CD4-positive, alpha-beta T cell treated with Interleukin-1 beta for 1 hour (primary cell): ENCODE measurements at regions not wholly inside any gene's neighbourhood (a gene's known extent, or its start where the extent isn't known, plus 50 kb on each side); places are given as distances from the start of the nearest gene placed in this dataset.

Source experiments
- DNase-seq, 2 donors: peaks; one replicate each; pipeline ENCODE4 v3.0.0-alpha.2; 2020 to 2022

DNA sequence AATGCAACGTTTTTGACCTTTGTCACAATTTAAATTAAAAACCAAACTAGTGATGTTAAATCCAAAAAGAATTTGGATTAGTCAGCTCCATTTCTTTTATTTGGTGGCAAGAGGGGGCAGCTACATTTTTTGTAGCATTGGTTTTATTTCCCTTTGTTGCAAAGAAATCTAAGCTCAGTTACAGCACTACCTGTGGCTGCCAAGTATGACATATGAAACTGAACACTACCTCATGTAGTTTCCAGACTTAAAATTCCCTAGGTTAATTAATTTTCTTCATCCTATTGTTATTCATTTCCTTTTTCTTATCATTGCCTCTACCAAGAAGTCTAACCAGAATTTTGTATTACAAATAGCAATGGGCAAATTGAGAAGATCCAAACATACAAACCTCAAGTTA, 393.5 kb downstream of the BRINP1 start:
- DNase-seq, result no peak

DNA sequence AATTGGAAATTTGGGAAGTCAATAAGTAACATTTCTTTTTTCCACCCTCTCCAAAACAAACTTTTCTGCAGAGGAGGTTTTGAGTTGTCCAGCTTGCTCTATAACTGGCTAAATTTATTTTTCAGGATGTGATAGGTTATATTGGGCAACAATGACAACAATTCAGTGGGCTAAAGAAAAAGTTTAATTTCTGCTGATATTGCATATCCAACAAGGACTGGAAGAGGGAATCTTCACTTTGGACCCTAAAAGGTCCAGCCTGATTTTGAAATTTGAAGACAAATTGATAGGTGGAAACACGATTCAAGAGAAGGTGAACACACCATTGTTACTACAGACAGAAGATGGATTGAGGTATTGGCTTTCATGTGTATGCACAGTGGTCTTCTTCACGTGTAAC, 393.1 kb downstream of the BRINP1 start:
- DNase-seq, result no peak

DNA sequence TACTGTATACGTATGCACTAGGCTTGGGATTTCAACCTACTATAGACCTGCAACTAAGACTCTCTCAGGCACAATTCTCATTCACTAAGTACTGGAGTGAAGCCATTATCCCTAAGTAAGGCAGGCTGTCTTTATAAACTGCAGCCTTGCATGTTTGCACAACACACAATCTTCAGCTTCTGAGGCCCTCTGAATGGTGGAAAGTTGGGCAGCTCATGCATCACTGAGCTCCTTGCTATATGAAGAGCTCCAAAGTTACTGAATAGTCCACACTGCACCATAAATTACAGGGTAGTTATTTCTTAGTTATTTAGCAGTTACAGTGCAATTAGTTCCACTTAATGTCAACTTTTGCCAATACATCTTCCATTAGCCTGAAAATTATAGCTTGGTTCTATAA, 384.6 kb downstream of the BRINP1 start:
- no peak for DNase-seq

DNA sequence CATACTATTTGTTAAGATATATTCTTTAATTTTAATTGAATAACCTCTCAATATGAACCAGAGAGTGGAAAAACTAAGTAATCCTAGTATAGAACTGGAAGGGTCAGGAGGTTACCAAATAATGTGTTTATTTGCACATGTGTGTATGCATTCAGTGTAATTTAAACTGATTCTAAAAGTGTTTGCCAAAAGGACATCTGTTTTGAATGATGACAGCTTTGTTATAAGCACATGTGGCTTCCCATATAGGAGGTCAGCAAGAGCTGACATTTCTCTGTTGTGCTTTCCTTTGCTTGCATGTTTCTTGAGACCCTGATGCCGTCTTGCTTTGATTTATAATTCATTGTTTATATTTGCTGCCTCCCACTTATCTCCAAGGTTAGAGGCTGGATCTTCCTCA, 383.4 kb downstream of the BRINP1 start:
- no peak for DNase-seq

DNA sequence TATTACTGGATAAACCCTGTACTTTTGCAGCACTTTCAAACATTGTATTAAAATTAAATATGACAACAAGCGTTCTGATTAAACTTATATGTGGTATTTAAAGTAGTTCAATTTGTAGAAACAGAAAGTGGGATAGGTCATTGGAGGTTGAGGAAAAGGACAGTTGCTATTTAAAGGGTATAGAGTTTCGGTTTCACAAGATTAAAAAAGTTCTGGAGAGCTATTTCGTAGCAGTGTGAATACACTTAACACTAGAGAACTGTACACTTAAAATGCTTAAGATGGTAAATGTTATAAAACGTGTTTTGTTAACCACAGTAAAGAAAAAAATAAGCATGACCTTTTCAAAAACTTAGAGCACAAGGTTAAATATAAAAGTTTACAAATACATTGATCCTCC, 382.1 kb downstream of the BRINP1 start:
- DNase-seq, result no peak

DNA sequence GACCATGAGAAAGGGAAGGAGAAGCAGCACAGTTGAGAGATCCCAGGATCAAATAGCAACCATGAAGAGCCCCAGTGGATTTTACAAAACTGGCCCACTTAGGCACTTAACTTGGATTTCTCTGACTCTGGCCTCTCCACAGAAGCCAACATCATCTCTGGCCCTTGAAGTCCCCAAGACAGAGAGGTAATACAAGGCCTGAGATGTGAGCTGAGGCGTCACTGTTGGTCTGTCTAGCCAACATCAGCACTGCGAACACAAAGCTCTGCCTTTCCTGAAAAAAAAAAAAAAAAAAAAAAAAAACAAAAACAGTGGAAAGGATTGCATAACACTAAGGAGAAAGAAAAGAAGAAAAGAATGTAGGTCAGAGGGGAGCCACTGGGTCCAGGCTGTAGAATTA, 378.3 kb downstream of the BRINP1 start:
- no peak for DNase-seq

DNA sequence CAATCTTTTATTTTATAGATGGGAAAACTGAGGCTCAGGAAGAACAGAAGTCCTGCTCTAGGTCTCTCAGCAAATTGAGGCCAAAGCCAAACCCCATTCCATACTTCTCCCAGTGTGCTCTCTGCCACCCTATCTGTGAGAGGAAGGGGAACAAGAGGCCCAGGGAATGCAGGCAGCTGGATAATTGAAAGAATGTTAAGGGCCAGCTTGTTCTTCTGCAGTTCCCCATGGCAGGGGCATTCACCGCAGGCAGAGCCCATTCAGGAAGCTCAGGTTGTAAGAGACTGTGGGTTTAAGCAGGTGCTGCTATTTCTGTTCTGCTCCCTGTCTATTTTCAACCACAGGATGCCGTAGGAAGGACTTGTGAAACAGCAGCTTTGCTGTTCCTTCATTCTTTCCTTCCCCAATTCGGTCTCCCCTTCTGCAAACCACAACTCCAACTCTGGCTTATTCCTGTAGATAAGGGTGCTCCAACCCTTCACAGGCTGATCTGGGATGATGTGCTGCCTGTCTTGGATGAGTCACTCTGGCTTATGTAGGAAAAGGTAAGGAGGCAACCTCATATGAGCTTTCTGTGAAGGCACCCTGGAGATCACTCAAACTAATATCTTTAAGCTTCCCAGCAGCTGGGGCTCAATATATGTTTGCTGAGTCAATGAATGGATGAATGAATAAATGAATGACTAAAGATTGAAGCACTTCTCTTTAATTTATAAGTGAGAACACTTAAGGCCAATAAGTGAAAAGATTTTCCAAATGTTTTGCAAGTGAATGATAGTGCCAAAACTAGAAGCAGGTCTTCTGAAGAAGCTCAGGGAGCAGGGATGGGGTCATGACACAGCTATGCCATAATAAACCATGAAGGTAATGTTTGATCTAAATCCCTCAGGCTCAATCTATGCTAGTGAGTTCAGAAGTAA, 377.6 kb downstream of the BRINP1 start:
- DNase-seq, result no peak

DNA sequence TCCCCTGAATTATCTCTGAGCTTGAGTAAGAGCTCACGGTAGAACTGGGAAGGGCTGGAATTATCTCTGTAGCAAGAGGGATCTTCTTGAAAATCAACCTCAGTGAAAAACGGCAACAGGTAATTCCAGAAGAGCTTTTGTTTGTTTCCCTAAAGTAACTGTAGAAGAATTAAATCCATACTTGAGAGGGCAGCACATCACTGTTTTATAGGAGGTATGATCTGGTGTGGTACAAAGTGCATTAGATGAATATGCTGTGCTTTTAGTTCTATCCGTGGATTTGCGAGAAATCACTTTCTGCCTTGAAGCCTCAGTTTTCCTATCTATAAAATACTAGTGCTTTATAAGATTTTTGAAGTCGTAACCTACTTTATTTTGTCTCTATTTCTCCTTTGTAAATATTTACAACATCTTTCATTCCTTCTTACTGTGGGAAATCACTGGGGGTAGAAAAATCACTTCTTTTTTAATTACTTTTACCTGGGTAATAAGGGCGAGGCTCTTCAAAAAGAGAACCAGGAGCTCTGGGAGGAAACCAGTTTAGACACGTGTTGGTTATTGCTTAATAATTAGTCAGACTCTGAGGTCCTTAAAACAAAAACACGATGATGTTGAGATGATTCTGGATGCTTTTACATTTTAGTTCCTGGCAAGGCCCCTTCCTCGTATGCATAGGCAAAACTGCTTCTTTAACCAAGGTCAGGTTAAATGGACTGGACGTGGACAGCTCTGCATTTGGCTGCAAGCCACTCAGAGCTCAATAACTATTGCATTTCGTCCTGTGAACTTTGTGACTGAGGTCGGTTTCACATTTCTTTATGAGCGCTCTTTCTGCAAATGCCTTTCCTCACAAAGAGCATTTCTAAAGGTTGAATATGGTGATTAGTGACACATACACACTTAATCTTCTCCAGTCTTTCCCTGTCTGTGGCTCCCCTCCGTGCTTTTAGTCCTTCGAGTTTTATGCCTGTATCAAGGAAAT, 376.1 kb downstream of the BRINP1 start:
- DNase-seq, result no peak

DNA sequence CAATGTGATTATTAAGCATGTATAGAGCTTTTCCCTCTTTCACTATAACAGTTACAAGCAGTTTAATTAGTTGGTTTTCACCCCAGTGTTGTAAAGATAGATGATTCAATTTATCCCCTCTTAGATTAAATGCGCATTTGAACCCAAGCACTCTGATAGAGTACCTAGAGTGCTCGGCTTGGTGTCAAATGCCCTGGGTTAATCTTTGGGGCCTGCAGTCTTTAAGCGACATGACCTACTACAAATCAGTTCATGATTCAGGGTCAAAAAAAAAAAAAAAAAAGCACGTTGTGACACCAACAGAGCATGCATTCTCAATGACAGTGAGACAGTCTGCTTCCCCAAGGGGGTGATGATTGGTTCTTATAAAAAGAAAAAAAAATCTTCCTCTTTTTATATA, 375.3 kb downstream of the BRINP1 start:
- DNase-seq, result no peak

DNA sequence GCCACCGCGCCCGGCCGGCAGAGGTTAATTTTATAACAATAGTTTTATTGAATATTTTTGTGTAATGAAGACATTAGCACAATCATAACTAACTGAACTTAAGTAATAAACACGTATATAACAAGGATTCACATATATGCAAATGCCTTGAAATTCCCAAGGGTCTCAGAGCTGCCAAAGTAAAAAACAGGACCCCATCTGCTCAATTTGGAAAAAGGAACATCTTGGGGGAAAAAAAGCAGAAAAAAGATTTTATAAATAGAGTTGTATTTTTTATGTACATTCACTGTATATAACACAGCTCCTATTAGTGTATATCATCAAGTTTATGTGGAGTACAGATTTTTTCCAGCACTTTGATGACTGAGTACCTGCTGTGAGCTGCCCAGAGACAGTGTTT, 366.7 kb downstream of the BRINP1 start:
- DNase-seq, result no peak

DNA sequence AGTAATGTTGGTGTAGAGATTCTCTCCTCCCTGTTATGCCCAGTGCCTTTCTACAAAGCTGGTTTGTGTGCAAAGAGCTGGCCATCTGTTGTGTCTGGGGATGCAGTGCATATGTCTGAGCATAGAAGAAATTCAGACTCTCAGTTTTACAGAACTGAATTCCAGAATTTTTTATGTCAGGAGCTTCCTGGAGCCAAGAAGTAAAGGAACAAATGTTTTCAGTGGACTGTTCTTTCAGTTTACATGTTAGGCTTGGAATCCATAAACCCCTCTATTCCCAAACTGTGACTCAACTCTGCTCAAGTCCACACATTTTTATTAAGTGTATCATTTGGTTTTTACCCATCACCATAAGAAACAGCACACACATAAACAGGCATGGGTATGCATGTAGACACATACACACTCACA, 366.0 kb downstream of the BRINP1 start:
- DNase-seq, result no peak

DNA sequence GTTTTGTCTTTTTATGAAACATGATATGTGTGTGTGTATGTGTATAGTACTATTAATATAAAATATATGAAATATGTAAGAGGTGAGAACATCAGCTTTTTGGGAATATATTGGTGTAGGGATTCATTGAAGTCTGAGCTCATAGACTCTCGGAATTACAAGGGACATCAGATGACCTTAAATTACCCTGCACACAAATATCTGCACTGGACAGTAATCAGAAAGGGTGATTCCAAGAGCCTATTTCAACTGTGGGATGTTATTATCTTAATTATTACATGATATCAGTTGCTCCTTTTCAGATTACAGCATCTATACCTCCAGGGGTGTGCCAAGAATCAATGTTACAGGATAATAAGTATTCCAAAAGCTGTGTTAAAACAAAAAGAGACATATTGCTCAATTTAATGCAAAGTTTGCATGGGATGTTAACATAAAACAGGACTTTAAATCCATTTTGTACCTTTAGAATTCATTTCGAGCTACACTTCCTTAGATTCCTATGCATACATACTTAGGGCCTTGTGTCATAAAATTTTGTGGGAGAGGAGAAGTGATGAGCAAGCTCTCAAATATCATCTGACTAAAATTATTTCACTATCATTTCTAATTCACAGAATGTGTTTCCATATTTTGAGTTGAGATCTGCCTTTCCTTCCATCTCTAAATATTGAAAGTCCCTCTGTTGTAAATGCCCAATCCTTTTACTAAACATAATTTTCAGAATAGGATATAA, 365.2 kb downstream of the BRINP1 start:
- no peak for DNase-seq

DNA sequence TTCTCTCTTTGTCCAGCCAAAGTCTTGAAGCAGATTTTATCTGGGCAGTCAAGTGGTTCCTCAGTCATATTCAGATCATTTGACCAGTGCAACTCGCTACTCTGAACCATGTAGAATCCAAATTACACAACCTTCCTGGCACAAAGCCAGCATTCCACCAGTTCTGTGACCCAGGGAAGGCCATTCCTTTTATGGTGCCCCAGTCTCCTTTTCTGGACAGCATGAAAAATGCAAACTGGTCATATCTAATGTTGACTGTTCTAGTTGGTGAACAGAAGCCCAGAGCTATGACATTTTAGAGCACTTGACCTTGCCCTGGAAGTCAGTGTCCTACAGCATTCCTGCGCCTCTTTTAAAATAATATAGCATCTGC, 364.6 kb downstream of the BRINP1 start:
- DNase-seq, result no peak

DNA sequence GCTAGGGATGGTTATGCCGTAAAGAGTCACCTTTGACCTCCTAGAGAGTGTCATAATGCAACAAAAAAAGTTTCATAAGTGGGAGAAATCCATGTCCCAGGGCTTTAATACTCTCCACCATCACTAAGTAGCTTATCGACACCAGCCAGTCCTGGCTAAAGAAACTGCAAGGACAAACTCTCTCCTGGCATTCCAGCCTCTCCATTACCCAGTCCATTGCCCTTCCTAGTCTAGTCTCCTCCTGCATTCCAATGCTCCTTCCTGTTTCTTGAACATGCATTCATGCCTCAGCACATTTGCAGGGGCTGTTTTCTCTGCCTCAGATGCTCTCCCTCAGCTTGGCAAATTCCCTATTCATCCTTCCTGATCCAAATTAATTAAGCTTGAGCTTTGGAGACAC, 364.1 kb downstream of the BRINP1 start:
- DNase-seq, result no peak

DNA sequence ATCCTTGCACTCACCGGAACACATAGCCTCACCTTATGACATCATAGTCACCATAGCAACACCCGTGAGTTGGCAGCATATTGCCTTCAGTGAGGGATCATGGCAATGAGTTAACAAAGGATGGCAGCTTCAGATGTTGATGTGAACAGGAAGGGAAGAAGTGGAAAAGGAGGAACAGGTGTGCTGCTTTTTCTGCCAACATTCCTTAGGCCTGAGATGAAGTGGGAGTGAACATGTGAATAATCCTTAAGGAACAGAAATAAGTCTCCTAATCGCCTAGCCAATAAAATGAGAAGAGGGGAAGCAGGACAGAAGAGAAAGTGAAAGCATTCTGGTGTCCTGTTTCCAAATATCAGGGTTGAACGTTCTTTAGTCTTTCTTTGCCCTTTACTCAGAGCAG, 360.0 kb downstream of the BRINP1 start:
- no peak for DNase-seq

DNA sequence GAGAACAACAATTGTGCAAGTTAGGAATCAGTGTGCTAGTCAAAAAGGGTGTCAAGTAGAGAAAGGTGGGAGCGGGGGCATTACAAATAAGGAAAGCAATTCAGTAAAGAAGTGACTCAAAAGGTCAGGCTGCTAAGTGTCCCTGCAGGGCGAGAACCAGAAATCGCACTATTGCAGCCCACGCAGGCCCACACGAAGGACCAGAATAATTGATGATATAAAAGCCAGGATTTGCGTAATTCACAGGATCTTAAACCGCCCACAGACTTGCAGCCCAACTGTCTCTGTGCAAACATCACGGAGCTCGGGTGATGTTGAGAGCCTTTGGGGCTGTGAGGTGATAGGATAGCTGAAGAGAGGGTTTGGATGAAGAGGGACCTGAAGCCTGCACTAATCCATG, 349.0 kb downstream of the BRINP1 start:
- no peak for DNase-seq

DNA sequence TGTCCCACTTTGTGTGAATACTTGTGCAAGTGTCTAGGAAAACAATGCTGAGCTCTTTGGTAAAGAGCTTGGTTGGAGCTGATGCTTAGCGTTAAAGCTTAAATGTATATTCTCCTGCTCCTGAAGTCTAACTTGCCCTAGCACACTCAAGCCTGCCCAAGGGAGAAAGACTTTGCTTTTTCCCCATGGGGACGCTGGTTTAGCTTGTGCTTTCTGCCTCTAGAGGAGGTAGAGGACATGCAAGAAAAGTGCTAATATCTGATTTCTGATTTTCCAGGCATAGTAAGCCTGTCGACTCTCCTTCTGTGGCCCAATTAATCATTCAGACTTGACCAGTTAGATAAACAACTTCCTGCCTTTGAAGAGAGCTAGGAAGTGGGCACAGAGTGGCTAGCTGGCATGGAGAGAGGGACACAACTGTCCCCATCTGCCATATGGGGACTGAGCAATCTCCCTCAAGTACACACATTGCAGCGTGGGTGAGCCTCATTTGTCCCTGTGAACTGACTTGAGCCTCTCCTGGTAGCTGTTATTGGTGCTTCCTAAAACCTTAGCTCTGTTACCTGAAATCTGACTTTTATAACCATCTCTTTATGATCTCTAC, 348.4 kb downstream of the BRINP1 start:
- no peak for DNase-seq

DNA sequence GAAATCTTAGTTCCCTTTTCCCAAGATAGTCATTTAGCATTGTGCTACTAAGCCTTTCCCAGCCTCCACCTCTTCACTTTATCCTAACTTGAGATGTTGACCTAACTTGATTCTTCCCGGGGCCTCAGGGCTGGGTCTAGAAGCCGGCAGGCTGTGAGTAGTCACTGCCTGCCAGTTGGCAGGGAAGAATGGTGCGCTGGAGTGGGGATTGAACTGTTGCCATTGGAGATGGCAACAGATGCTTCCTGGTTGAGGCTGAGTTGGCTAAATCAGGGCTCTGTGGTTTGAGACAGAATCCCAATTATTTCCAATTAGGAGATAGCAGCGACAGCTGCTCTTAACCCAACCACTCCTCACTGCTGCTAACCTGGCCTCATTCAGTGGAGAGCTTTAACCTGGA, 343.1 kb downstream of the BRINP1 start:
- no peak for DNase-seq

DNA sequence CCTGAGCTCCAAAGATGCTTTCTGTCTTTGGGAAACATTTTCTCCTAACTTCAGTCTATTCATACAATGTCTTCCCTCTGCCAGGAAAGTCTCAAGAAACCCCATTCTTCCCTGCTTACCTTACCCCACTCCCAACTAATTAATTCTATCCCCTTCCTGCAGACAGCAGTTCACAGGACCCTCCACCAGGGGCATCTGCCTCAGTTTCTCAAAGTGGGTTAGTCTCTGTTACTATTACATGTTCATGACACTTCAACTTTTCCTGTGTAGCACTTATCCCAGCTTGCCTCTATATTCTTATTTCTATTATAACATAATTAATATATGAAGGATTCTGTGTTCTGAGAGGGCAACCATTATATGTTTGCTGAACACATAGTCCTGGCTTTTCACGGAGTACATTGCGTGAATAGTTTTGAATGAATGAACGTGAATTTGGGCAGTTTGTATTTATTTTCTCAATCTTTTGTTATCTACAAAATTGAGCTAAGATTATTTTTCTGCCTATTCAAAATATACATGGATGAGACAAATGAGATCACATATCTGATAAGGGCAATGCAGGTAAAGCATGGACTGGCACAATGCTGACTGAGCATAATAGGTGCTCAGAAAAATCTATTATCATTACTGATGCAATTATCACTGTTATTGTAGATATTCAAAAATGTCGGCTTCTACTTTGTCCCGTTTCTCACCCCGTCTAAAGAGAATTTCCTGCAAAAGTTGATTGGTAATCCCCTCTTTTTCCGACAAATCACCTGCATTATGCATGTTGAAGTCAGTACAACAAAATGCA, 341.1 kb downstream of the BRINP1 start:
- DNase-seq, result no peak

DNA sequence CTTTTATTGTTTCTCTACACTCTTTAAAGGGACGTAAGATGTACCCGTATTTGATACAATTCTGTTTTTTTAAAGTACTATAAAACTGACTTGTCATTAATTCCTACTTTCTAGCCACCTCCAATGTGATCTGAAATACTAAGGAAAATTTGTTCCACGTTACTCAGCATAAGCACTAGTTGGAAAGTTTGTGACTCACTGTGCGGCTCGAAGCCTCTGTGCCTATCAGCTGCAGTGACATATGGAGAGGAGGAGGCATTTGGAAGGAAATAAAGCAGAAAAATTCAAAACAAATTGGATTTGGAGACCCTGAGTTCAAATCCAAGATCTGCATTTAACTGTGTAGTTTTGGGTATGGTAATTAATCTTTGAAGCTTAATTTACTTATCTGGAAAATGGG, 339.3 kb downstream of the BRINP1 start:
- no peak for DNase-seq

DNA sequence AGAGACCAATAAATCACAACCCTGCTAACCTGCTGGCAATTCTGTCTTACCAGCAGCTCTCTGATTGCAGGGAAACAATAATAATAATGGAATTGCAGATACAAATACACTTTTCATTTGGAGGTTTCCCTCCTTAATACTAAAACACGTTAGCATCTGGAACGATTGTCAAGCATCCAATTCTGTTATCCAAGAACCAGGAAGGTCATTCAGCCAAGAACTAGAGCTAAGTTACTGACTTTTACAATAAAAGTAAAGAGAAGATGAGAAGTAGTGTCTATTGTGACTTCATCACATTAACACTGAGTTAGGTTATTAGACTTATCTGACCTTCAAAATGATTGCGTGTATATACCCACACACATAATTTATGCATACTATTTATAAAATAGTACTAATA, 335.6 kb downstream of the BRINP1 start:
- DNase-seq, result no peak

DNA sequence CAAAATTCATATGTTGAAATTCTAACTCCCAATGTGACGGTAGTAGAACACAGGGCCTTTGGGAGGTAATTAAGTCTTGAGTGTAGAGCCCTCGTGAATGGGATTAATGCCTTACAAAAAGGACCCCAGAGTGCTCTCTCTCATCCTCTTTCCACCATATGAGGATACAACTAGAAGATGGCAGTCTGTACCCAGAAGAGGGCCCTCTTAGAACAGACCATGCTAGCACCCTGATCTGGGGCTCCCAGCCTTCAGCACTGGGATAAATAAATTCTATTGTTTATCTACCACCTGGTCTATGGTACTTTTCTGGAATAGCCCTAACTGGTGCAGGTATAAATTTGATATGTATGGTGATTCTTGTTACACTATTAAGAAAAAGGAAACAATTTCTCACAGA, 332.3 kb downstream of the BRINP1 start:
- DNase-seq, result no peak
